ENCODE measurements at regions not wholly inside any gene's neighbourhood (a gene's known extent, or its start where the extent isn't known, plus 50 kb on each side); places are given as distances from the start of the nearest gene placed in this dataset.

DNA sequence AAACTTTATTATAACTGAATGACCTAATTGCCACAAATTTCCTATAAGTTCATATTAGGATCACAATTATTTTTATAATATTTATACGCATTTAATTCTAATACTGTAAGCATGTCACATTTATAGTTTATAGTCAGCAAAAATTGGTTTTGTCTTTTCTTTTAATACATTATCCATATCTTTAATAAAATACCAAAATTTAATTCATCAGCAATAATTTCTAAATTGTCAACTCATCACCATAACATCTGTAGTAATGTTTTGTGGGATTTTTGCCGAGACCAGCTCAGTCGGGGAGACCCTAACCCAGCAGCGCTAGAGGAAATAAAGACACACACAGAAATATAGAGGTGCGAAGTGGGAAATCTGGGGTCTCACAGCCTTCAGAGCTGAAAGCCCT, 254.2 kb downstream of the KIF21A start:
- TF ChIP-seq, protein P1, sequence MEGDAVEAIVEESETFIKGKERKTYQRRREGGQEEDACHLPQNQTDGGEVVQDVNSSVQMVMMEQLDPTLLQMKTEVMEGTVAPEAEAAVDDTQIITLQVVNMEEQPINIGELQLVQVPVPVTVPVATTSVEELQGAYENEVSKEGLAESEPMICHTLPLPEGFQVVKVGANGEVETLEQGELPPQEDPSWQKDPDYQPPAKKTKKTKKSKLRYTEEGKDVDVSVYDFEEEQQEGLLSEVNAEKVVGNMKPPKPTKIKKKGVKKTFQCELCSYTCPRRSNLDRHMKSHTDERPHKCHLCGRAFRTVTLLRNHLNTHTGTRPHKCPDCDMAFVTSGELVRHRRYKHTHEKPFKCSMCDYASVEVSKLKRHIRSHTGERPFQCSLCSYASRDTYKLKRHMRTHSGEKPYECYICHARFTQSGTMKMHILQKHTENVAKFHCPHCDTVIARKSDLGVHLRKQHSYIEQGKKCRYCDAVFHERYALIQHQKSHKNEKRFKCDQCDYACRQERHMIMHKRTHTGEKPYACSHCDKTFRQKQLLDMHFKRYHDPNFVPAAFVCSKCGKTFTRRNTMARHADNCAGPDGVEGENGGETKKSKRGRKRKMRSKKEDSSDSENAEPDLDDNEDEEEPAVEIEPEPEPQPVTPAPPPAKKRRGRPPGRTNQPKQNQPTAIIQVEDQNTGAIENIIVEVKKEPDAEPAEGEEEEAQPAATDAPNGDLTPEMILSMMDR (IDR thresholded peaks at IDR 0.05; ENCODE audit: low read depth, low read length) = no peak
- TF ChIP-seq, protein P2, sequence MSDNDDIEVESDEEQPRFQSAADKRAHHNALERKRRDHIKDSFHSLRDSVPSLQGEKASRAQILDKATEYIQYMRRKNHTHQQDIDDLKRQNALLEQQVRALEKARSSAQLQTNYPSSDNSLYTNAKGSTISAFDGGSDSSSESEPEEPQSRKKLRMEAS (IDR thresholded peaks at IDR 0.05; ENCODE audit: low read depth, low read length) = no peak

All from NB4 (cell line).